ENCODE measurements at regions not wholly inside any gene's neighbourhood (a gene's known extent, or its start where the extent isn't known, plus 50 kb on each side); places are given as distances from the start of the nearest gene placed in this dataset.

DNA sequence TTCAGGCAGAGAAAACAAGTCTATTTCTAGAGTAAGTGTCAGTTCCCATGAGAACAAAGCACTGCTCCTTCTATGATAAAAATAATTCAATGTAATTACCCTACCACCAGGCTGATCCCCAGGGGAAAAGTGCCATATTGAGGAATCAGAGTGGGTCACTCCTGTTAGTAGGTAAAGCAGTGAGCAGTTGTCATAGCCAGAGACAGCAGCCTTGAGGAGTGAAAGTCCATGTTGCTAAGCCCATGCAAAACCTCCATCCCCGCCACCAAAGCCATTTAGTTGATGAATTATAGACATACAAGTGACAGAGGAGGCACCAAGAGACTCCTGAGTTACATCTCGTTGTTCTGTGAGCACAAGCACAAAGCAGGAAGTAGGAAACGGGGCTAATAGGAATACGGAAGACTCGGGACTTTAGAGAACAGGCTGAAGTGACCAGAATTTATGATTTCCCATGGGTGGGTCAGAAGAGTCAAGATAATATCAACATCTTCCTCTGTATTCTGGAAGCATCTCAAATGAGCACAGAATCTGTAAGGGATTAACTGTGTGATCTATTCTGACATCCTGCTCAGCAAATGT is 197.9 kb downstream of the MAFB start:
- 41% methylated on average over 5 of the region's 5 CpGs for WGBS (ENCODE audit: insufficient coverage)
- Histone ChIP-seq H3K9me3 (ENCODE audit: control extremely low read depth in 1 of 5, control insufficient read depth in 4 of 5, insufficient read depth in 2 of 5, low read depth in 1 of 5, low read length in 4 of 5) (no peaks in the 10 kb centered on the region), H3K36me3 (ENCODE audit: control insufficient read depth in 4 of 4, insufficient read depth in 4 of 4, low read length in 3 of 4) (no peaks in the 10 kb centered on the region), H3K27me3 (replicated peaks in 2 of 5; ENCODE audit: control insufficient read depth in 4 of 5, insufficient read depth in 5 of 5, low read length in 4 of 5) (peaks cover 0 to 6% (median 3%) of the 10 kb centered on the region in 5 experiments), H3K4me3 (ENCODE audit: control insufficient read depth in 1 of 7, extremely low read depth in 1 of 7, insufficient read depth in 4 of 7, low read depth in 2 of 7, low read length in 6 of 7) (no peak overlapping the region), H3K4me1 (ENCODE audit: control extremely low read depth in 1 of 4, control insufficient read depth in 4 of 4, insufficient read depth in 4 of 4, low read length in 3 of 4) (peaks cover 0 to 5% (median 2%) of the 10 kb centered on the region in 4 experiments), H3K27ac (ENCODE audit: insufficient read depth in 1 of 2, low read depth in 1 of 2, low read length in 2 of 2, poor library complexity in 1 of 2, severe bottlenecking in 2 of 2) (no peak overlapping the region)
- DNase-seq: no peak
- CTCF ChIA-PET: no interaction called here
- POLR2A ChIA-PET: no interaction called here

- Histone ChIP-seq H3K9me3 (ENCODE audit: control extremely low read depth in 1 of 5, control insufficient read depth in 4 of 5, insufficient read depth in 2 of 5, low read depth in 1 of 5, low read length in 4 of 5) (no peaks in the 10 kb centered on the region), H3K27ac (ENCODE audit: insufficient read depth in 1 of 2, low read depth in 1 of 2, low read length in 2 of 2, poor library complexity in 1 of 2, severe bottlenecking in 2 of 2) (no peak overlapping the region), H3K36me3 (ENCODE audit: control insufficient read depth in 4 of 4, insufficient read depth in 4 of 4, low read length in 3 of 4) (no peaks in the 10 kb centered on the region), H3K4me3 (ENCODE audit: control insufficient read depth in 1 of 7, extremely low read depth in 1 of 7, insufficient read depth in 4 of 7, low read depth in 2 of 7, low read length in 6 of 7) (no peak overlapping the region), H3K27me3 (replicated peaks in 2 of 5; ENCODE audit: control insufficient read depth in 4 of 5, insufficient read depth in 5 of 5, low read length in 4 of 5) (peaks cover 0 to 6% (median 3%) of the 10 kb centered on the region in 5 experiments), H3K4me1 (ENCODE audit: control extremely low read depth in 1 of 4, control insufficient read depth in 4 of 4, insufficient read depth in 4 of 4, low read length in 3 of 4) (peaks cover 0 to 4% (median 0%) of the 10 kb centered on the region in 4 experiments)
- no peak for DNase-seq
- 100% methylated on average over 2 of the region's 2 CpGs for WGBS (ENCODE audit: insufficient coverage)
- CTCF ChIA-PET: no interaction called here
- POLR2A ChIA-PET: no interaction called here
These were observed 199.2 kb downstream of the MAFB start for GRCh38 chr20:40489886-40490285.

- POLR2A ChIA-PET: no interaction called here
- no peak for DNase-seq
- H3K9me3 ChIP-seq (ENCODE audit: control extremely low read depth in 1 of 5, control insufficient read depth in 4 of 5, insufficient read depth in 2 of 5, low read depth in 1 of 5, low read length in 4 of 5): no peaks in the 10 kb centered on the region
- no peaks in the 10 kb centered on the region for H3K4me1 ChIP-seq (ENCODE audit: control extremely low read depth in 1 of 4, control insufficient read depth in 4 of 4, insufficient read depth in 4 of 4, low read length in 3 of 4)
- no peak overlapping the region for H3K4me3 ChIP-seq (ENCODE audit: control insufficient read depth in 1 of 7, extremely low read depth in 1 of 7, insufficient read depth in 4 of 7, low read depth in 2 of 7, low read length in 6 of 7)
- 96% methylated on average over 2 of the region's 3 CpGs for WGBS (ENCODE audit: insufficient coverage)
- H3K36me3 ChIP-seq (ENCODE audit: control insufficient read depth in 4 of 4, insufficient read depth in 4 of 4, low read length in 3 of 4): no peaks in the 10 kb centered on the region
- H3K27me3 ChIP-seq (replicated peaks in 2 of 5; ENCODE audit: control insufficient read depth in 4 of 5, insufficient read depth in 5 of 5, low read length in 4 of 5): peaks cover 0 to 6% (median 3%) of the 10 kb centered on the region in 5 experiments
- CTCF ChIA-PET: no interaction called here
- no peak overlapping the region for H3K27ac ChIP-seq (ENCODE audit: insufficient read depth in 1 of 2, low read depth in 1 of 2, low read length in 2 of 2, poor library complexity in 1 of 2, severe bottlenecking in 2 of 2)
These were observed 200.6 kb downstream of the MAFB start for GRCh38 chr20:40488401-40488800.

- CTCF ChIA-PET: no interaction called here
These were observed 202.7 kb downstream of the MAFB start for GRCh38 chr20:40486297-40486696.

DNA sequence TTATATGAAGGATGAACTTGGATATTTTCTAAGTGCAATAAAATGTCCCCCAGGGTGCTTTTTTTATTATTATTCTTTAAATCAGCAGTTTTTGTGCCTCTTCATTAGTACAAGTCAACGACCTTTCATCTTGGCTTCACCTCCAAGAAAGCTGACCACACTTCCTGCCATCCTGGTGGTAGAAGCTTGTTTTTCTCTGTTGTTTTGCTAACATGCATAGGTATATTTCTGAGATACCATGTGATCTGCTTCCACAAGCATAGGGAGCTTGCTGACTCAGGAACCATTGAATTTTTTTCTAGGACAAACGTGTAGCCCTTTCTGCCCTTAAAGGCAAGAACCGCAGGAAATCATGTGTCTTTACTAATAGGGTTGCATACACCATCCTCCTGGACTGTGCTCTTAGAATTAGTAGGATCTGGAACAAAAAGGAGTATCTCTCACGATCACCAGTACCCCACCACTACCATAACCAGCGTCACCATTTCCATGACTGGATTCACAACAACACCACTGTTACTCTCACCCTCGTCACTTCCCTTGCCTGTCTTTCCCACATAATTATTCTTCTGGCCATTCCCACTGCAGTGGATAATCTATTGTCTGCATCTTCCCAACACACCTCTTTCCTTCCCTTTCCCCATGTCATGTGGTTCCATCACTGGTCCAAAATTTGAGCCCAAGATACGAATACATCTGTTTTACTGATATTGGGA is 207.1 kb downstream of the MAFB start:
- H3K27me3 ChIP-seq (replicated peaks in 2 of 5; ENCODE audit: control insufficient read depth in 4 of 5, insufficient read depth in 5 of 5, low read length in 4 of 5): peaks cover 0 to 8% (median 0%) of the 10 kb centered on the region in 5 experiments
- 95% methylated on average over 5 of the region's 7 CpGs for WGBS (ENCODE audit: insufficient coverage)
- H3K27ac ChIP-seq (ENCODE audit: insufficient read depth in 1 of 2, low read depth in 1 of 2, low read length in 2 of 2, poor library complexity in 1 of 2, severe bottlenecking in 2 of 2): no peak overlapping the region
- H3K36me3 ChIP-seq (ENCODE audit: control insufficient read depth in 4 of 4, insufficient read depth in 4 of 4, low read length in 3 of 4): no peaks in the 10 kb centered on the region
- CTCF ChIA-PET: interaction anchor here (0.6 kb wide), 1 partner anchor 33 kb away, joined by 3 read pairs; no protein-coding TSS in a partner anchor
- no peaks in the 10 kb centered on the region for H3K9me3 ChIP-seq (ENCODE audit: control extremely low read depth in 1 of 5, control insufficient read depth in 4 of 5, insufficient read depth in 2 of 5, low read depth in 1 of 5, low read length in 4 of 5)
- H3K4me3 ChIP-seq (ENCODE audit: control insufficient read depth in 1 of 7, extremely low read depth in 1 of 7, insufficient read depth in 4 of 7, low read depth in 2 of 7, low read length in 6 of 7): no peak overlapping the region
- DNase-seq: no peak
- H3K4me1 ChIP-seq (ENCODE audit: control extremely low read depth in 1 of 4, control insufficient read depth in 4 of 4, insufficient read depth in 4 of 4, low read length in 3 of 4): no peaks in the 10 kb centered on the region
- POLR2A ChIA-PET: no interaction called here

More at GRCh38 chr20:40486297-40486696, 202.7 kb downstream of the MAFB start:
- 66% methylated on average over 2 of the region's 3 CpGs for WGBS (ENCODE audit: insufficient coverage)
- Histone ChIP-seq H3K9me3 (ENCODE audit: control extremely low read depth in 1 of 5, control insufficient read depth in 4 of 5, insufficient read depth in 2 of 5, low read depth in 1 of 5, low read length in 4 of 5) (no peaks in the 10 kb centered on the region), H3K4me1 (ENCODE audit: control extremely low read depth in 1 of 4, control insufficient read depth in 4 of 4, insufficient read depth in 4 of 4, low read length in 3 of 4) (no peaks in the 10 kb centered on the region), H3K4me3 (ENCODE audit: control insufficient read depth in 1 of 7, extremely low read depth in 1 of 7, insufficient read depth in 4 of 7, low read depth in 2 of 7, low read length in 6 of 7) (no peak overlapping the region), H3K27ac (ENCODE audit: insufficient read depth in 1 of 2, low read depth in 1 of 2, low read length in 2 of 2, poor library complexity in 1 of 2, severe bottlenecking in 2 of 2) (no peak overlapping the region), H3K36me3 (ENCODE audit: control insufficient read depth in 4 of 4, insufficient read depth in 4 of 4, low read length in 3 of 4) (no peaks in the 10 kb centered on the region), H3K27me3 (replicated peaks in 2 of 5; ENCODE audit: control insufficient read depth in 4 of 5, insufficient read depth in 5 of 5, low read length in 4 of 5) (peaks cover 0 to 6% (median 2%) of the 10 kb centered on the region in 5 experiments)
- DNase-seq: no peak
- POLR2A ChIA-PET: no interaction called here

GRCh38 chr20:40481337-40481736 is 207.7 kb downstream of the MAFB start:
- DNase-seq: no peak
- Histone ChIP-seq H3K4me1 (ENCODE audit: control extremely low read depth in 1 of 4, control insufficient read depth in 4 of 4, insufficient read depth in 4 of 4, low read length in 3 of 4) (no peaks in the 10 kb centered on the region), H3K36me3 (ENCODE audit: control insufficient read depth in 4 of 4, insufficient read depth in 4 of 4, low read length in 3 of 4) (no peaks in the 10 kb centered on the region), H3K4me3 (ENCODE audit: control insufficient read depth in 1 of 7, extremely low read depth in 1 of 7, insufficient read depth in 4 of 7, low read depth in 2 of 7, low read length in 6 of 7) (no peak overlapping the region), H3K27ac (ENCODE audit: insufficient read depth in 1 of 2, low read depth in 1 of 2, low read length in 2 of 2, poor library complexity in 1 of 2, severe bottlenecking in 2 of 2) (no peak overlapping the region), H3K9me3 (ENCODE audit: control extremely low read depth in 1 of 5, control insufficient read depth in 4 of 5, insufficient read depth in 2 of 5, low read depth in 1 of 5, low read length in 4 of 5) (no peaks in the 10 kb centered on the region), H3K27me3 (replicated peaks in 2 of 5; ENCODE audit: control insufficient read depth in 4 of 5, insufficient read depth in 5 of 5, low read length in 4 of 5) (peaks cover 0 to 8% (median 2%) of the 10 kb centered on the region in 5 experiments)
- ChIA-PET POLR2A (no interaction called here), CTCF (interaction anchor here (0.6 kb wide), 1 partner anchor 33 kb away, joined by 3 read pairs; no protein-coding TSS in a partner anchor)

GRCh38 chr20:40477805-40478204 is 211.2 kb downstream of the MAFB start:
- no peak overlapping the region for H3K4me3 ChIP-seq (ENCODE audit: control insufficient read depth in 1 of 7, extremely low read depth in 1 of 7, insufficient read depth in 4 of 7, low read depth in 2 of 7, low read length in 6 of 7)
- 100% methylated on average over 2 of the region's 3 CpGs for WGBS (ENCODE audit: insufficient coverage)
- H3K4me1 ChIP-seq (ENCODE audit: control extremely low read depth in 1 of 4, control insufficient read depth in 4 of 4, insufficient read depth in 4 of 4, low read length in 3 of 4): no peaks in the 10 kb centered on the region
- no peak for DNase-seq
- CTCF ChIA-PET: no interaction called here
- no peaks in the 10 kb centered on the region for H3K9me3 ChIP-seq (ENCODE audit: control extremely low read depth in 1 of 5, control insufficient read depth in 4 of 5, insufficient read depth in 2 of 5, low read depth in 1 of 5, low read length in 4 of 5)
- no peaks in the 10 kb centered on the region for H3K36me3 ChIP-seq (ENCODE audit: control insufficient read depth in 4 of 4, insufficient read depth in 4 of 4, low read length in 3 of 4)
- H3K27me3 ChIP-seq (replicated peaks in 2 of 5; ENCODE audit: control insufficient read depth in 4 of 5, insufficient read depth in 5 of 5, low read length in 4 of 5): peaks cover 0 to 5% (median 2%) of the 10 kb centered on the region in 5 experiments
- no peak overlapping the region for H3K27ac ChIP-seq (ENCODE audit: insufficient read depth in 1 of 2, low read depth in 1 of 2, low read length in 2 of 2, poor library complexity in 1 of 2, severe bottlenecking in 2 of 2)
- POLR2A ChIA-PET: no interaction called here

All from common myeloid progenitor, CD34-positive (primary cell).